ENCODE measurements at regions not wholly inside any gene's neighbourhood (a gene's known extent, or its start where the extent isn't known, plus 50 kb on each side); places are given as distances from the start of the nearest gene placed in this dataset.

DNA sequence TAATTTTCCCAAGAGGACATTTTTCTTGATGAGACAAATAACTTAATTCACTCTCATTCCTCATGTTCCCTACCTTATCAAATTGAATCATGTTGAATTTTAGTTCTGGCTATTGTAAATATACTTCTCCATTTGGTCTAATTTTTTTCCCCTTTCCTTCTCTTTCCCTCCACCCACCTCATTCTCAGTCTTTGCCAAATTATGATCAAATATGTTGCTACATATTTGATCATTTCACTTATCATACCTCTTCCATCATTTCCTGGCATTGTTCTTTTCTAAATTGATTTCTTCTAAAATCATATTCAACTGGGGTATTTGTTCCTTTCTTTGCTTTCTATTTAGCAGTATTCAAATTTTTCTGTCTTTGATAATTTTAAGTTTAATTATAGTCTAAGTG is 52.3 kb downstream of the HDGFL1 start:
- H3K9me3 Mint-ChIP-seq, result peaks cover 9% of the 10 kb centered on the region
- no peaks in the 10 kb centered on the region for H3K27me3 Mint-ChIP-seq
- no peak overlapping the region for H3K27ac Mint-ChIP-seq
- no peak overlapping the region for H3K4me3 Mint-ChIP-seq
- no peaks in the 10 kb centered on the region for H3K36me3 Mint-ChIP-seq
- no peaks in the 10 kb centered on the region for H3K4me1 Mint-ChIP-seq
- no peak for ATAC-seq

DNA sequence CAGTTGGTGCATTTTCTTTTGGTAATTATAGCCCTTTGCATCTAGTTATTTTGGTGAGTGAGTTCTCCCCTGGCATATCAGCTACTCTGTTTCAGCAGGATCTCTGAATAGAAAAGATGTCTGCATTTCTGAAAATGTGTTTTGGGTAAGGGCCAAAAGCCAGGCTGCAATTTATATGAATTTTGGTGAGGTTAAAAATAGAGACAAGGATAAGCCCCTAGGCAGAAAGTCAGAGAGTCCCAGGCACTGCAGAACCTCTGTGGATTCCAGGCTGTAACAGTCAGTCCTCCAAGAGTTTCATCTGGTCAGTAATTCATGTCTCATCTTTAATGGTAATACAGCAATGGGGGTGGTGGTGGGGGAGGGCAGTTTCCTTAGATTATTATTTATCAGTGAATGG is 53.0 kb downstream of the HDGFL1 start:
- H3K27ac Mint-ChIP-seq, result no peak overlapping the region
- no peaks in the 10 kb centered on the region for H3K27me3 Mint-ChIP-seq
- H3K36me3 Mint-ChIP-seq, result no peaks in the 10 kb centered on the region
- no peak overlapping the region for H3K4me3 Mint-ChIP-seq
- no peaks in the 10 kb centered on the region for H3K4me1 Mint-ChIP-seq
- ATAC-seq, result no peak
- H3K9me3 Mint-ChIP-seq, result peaks cover 12% of the 10 kb centered on the region

DNA sequence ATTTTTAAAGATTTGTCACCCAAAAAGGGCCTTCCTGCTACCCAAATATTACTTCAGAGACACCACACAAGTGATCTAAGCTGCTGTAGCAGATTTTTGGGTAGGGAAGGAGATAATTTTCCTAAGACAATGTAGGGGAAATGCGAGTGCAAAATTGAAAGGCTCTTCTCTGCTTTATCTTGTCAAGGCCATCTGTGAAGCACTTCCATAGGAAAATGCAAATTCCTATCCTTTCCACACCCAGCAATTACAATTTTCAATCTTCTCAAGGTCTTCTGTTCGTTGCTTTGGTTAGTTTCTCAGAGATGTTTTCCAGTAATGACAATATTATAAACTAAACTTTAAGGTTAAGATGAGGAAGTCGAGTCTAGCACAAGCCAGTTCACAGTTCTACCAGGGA is 53.4 kb downstream of the HDGFL1 start:
- no peak overlapping the region for H3K4me3 Mint-ChIP-seq
- no peak overlapping the region for H3K27ac Mint-ChIP-seq
- no peaks in the 10 kb centered on the region for H3K36me3 Mint-ChIP-seq
- no peaks in the 10 kb centered on the region for H3K27me3 Mint-ChIP-seq
- peaks cover 12% of the 10 kb centered on the region for H3K9me3 Mint-ChIP-seq
- no peaks in the 10 kb centered on the region for H3K4me1 Mint-ChIP-seq
- no peak for ATAC-seq

DNA sequence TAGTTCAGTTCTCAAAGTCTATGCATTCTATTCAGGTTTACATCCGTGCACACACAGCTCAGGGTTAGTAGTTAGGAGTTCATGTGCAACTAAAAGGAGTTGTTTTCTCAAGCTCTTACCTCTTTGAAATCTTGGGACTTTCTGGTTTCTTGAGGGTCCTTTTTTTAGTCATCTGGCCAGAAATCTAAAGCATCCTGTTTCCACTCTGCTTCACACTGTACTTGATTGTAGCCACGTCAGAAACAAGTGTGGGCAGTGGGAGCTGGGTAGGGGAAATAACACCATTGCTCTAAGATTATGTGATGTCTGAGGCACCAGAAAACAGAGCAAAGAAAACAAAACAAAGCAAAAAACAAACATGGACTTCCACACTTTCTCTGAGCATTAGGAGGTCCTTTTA is 58.3 kb downstream of the HDGFL1 start:
- peaks cover 12% of the 10 kb centered on the region for H3K9me3 Mint-ChIP-seq
- no peaks in the 10 kb centered on the region for H3K36me3 Mint-ChIP-seq
- no peak overlapping the region for H3K27ac Mint-ChIP-seq
- no peaks in the 10 kb centered on the region for H3K4me1 Mint-ChIP-seq
- no peak for ATAC-seq
- no peaks in the 10 kb centered on the region for H3K27me3 Mint-ChIP-seq
- H3K4me3 Mint-ChIP-seq, result no peak overlapping the region

DNA sequence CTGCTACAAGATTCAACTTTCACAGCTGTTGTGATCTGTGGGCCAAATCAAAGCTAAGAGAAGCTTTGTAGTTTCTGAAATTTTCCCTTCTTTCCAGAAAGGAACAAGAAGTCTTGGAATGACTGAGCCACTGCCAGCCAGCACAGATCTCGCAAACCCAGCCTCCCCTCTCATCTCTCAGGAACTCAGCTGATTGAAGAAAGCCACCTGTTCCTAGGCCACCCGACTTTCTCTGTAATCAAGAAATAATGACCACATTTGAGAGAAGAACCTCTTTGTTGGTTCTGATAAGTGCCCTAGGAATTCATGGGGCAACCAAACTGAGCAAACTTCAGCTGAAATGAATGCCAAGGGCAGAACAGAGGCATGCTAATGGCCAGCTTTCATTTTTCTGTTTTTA is 61.7 kb downstream of the HDGFL1 start:
- H3K27me3 Mint-ChIP-seq, result no peaks in the 10 kb centered on the region
- ATAC-seq, result no peak
- no peaks in the 10 kb centered on the region for H3K4me1 Mint-ChIP-seq
- peaks cover 11% of the 10 kb centered on the region for H3K9me3 Mint-ChIP-seq
- H3K4me3 Mint-ChIP-seq, result no peak overlapping the region
- H3K27ac Mint-ChIP-seq, result no peak overlapping the region
- H3K36me3 Mint-ChIP-seq, result no peaks in the 10 kb centered on the region

DNA sequence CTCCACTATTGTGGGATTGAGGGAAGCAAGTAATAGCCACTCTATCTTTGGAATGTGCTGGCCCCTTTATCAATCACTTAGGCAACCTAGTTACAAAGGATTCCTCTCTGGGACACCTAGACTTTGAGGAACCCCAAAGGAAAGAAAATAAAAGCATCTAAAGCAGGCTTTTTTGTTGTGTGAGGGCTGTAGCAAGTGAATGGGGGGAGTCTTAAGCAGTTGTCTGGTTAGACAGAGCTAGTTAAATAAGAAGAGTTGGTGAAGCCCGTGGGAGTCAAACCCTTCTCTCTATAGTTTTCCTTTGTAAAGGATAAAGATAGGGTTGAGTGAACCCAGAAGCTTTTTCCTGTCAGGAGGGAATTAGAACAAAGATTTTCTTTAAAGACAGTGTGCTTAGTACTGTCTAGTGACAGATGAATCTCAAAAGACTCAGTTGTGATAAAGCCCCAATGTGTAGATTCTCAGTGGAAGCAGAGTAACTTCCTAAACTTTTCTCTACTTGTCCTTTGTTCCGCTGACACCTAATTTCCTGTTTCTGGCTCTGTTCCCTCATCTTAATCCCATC is 63.3 kb downstream of the HDGFL1 start:
- Mint-ChIP-seq H3K27ac (no peak overlapping the region), H3K4me3 (no peak overlapping the region), H3K9me3 (peaks cover 8% of the 10 kb centered on the region), H3K36me3 (no peaks in the 10 kb centered on the region), H3K27me3 (no peaks in the 10 kb centered on the region), H3K4me1 (no peaks in the 10 kb centered on the region)
- no peak for ATAC-seq

DNA sequence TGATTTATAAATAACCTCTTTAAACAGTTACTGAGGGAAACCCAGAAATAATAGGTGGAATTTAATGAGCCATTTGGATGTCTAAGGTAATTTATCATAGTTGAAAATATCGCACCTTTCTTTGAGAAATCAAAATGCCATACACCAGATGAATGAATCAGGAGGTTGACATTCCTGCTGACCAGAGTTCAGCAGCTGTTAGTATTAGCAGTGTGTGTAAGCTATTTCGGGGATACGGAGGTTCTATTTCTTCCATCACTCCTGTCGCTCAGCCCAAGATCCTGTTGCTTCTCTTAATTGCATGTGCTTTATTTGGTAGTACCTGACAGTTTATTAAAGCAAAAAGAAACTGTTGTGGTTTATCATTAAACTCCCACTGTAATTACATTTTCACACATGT is 67.1 kb downstream of the HDGFL1 start:
- no peak overlapping the region for H3K4me3 Mint-ChIP-seq
- peaks cover 2% of the 10 kb centered on the region for H3K9me3 Mint-ChIP-seq
- H3K4me1 Mint-ChIP-seq, result no peaks in the 10 kb centered on the region
- no peaks in the 10 kb centered on the region for H3K27me3 Mint-ChIP-seq
- ATAC-seq, result no peak
- H3K36me3 Mint-ChIP-seq, result no peaks in the 10 kb centered on the region
- H3K27ac Mint-ChIP-seq, result no peak overlapping the region

DNA sequence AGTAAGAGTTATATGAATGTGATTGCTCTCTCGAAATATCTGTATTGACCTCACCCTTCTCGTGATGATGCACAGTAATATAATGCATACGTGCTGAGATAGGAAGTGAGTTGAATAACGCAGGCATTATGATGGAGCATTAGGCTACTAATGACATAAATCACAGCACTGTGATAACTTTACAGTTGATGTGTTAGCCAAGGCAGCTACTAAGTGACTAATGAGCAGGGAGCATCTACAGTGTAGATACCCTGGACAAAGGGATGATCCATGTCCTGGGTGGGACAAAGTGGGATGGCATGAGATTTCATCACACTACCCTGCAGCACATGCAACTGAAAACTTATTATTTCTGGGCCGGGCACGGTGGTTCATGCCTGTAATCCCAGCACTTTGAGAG is 68.4 kb downstream of the HDGFL1 start:
- no peak for ATAC-seq
- H3K27ac Mint-ChIP-seq, result no peak overlapping the region

DNA sequence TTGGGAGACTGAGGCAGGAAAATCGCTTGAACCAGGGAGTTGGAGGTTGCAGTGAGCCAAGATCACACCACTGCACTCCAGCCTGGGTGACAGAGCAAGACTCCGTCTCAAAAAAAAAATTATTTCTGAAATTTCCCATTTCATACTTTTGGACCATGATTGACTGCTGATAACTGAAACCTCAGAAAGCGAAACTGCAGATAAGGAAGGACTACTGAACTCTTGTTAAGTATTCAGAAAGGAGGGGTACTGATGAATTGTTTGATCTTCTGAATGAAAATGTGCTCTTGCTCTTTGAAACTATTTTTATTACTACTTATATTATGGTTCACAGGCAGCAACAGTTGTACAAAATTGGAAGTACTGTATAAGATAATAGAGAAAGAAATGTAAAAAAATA is 69.0 kb downstream of the HDGFL1 start:
- no peak overlapping the region for H3K27ac Mint-ChIP-seq
- H3K36me3 Mint-ChIP-seq, result no peaks in the 10 kb centered on the region
- no peak overlapping the region for H3K4me3 Mint-ChIP-seq
- no peak for ATAC-seq
- H3K4me1 Mint-ChIP-seq, result no peaks in the 10 kb centered on the region
- H3K9me3 Mint-ChIP-seq, result peaks cover 2% of the 10 kb centered on the region
- H3K27me3 Mint-ChIP-seq, result no peaks in the 10 kb centered on the region

More for the DNA sequence above, 68.4 kb downstream of the HDGFL1 start:
- no peaks in the 10 kb centered on the region for H3K4me1 Mint-ChIP-seq
- H3K9me3 Mint-ChIP-seq, result peaks cover 2% of the 10 kb centered on the region
- no peaks in the 10 kb centered on the region for H3K36me3 Mint-ChIP-seq
- no peaks in the 10 kb centered on the region for H3K27me3 Mint-ChIP-seq
- H3K4me3 Mint-ChIP-seq, result no peak overlapping the region

DNA sequence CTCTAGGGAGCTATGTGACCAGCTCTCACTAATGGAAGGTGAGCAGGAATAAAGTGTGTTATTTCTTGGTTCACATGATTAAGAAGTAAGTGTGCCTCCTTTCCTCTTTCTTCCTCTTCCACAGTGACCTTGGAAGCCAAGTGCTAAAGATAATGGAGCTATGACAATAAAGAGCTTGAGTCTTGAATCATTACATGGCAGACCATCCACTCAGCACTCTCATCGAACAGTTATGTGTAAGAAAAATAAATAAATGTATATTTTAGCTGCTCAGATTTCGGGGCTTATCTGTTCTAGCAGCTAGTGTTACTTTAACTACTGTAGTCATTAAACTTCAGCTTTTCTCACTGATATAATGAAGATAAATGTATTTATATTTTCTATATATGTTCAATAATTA is 72.9 kb downstream of the HDGFL1 start:
- H3K36me3 Mint-ChIP-seq, result no peaks in the 10 kb centered on the region
- ATAC-seq, result no peak
- no peak overlapping the region for H3K4me3 Mint-ChIP-seq
- H3K9me3 Mint-ChIP-seq, result no peaks in the 10 kb centered on the region
- no peak overlapping the region for H3K27ac Mint-ChIP-seq
- no peaks in the 10 kb centered on the region for H3K27me3 Mint-ChIP-seq
- no peaks in the 10 kb centered on the region for H3K4me1 Mint-ChIP-seq

DNA sequence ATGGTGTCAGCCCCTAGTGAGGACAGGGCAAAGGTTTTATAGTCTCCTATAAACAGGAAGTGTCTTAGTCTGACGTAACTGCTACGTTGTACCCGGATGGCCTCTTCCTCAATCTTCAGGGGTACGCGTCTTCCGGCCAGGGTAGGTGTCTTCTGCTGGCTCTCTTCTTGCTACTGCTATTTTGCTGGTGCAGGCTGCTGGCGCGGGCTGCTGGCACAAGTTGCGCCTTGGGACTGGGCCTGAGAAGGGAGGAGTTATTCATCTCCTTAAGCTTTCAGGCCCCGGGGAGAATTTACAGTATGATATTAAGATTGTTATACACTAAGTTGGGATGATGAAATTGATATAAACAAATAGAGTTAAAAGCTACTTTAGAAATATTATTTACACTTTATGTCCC is 74.4 kb downstream of the HDGFL1 start:
- Mint-ChIP-seq H3K4me1 (no peaks in the 10 kb centered on the region), H3K27me3 (no peaks in the 10 kb centered on the region), H3K9me3 (no peaks in the 10 kb centered on the region), H3K4me3 (no peak overlapping the region), H3K36me3 (no peaks in the 10 kb centered on the region), H3K27ac (no peak overlapping the region)
- no peak for ATAC-seq

DNA sequence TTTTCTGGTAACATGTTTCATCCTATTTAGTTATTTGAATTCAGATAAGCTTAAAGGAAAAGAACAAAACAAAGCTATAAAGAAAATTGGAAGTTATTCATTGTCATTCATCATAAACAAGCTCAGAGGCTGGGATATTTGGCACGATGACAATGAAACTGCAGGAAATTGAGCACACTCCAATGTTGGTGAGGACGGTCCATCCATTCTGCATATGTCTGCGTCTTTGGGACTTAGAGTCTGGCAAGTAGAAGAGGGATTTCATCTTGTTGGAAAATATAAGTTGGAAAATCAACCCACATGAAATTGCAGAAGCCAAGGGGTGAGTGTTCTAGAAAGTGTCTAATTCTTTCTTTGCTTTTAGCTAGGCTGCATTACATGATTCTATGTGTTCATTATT is 78.4 kb downstream of the HDGFL1 start:
- Mint-ChIP-seq H3K36me3 (no peaks in the 10 kb centered on the region), H3K4me1 (no peaks in the 10 kb centered on the region), H3K9me3 (no peaks in the 10 kb centered on the region), H3K4me3 (no peak overlapping the region), H3K27ac (no peak overlapping the region), H3K27me3 (no peaks in the 10 kb centered on the region)
- ATAC-seq, result no peak

DNA sequence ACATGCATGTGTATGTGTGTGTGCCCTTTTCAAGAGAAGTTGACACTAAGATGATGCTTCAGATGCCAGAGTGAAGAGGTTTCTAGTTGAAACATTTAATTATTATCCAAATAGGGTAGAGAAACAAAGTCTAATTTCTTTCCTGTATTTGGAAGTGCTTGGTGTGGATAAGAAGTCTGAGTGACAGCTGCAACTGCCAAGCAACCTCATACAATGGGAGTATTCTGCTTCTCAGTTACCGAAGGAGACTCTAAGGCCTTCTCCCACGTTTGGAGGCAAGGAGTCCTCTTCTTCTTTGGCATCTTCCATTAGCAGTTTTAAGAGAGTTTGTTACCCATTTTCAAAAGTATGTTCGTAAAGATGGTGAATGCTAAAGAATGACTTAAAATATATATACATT is 82.4 kb downstream of the HDGFL1 start:
- no peaks in the 10 kb centered on the region for H3K4me1 Mint-ChIP-seq
- H3K9me3 Mint-ChIP-seq, result peaks cover 3% of the 10 kb centered on the region
- no peaks in the 10 kb centered on the region for H3K27me3 Mint-ChIP-seq
- H3K36me3 Mint-ChIP-seq, result no peaks in the 10 kb centered on the region
- H3K27ac Mint-ChIP-seq, result no peak overlapping the region
- ATAC-seq, result no peak
- H3K4me3 Mint-ChIP-seq, result no peak overlapping the region

DNA sequence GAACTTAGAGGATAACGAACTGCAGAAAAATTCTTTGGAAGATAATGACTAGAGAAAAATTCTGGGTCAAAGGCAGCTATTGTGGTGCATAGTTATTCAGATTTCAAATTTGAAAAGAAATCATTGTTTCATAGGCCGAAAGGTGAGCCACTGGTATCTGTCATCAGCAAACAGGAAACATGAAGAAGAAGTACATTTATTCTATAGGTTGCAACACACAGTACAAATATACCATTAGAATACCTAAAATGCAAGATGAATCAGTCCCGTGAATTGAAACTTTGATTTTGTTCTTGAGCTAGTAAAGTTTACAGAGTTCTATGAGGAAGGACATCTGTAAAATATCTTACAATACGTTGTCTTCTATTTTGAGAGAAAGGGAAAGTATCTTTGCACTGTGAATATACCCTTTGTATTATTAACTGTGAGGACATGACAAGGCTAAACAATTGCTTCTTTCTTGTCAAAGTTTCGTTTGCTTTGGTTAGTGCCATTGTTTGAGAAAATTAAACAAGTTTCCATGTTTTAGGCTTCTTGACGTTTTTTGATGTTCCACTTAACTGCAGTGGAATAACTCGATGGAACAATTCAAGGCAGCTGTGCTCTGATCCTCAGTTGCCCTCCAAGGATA is 84.7 kb downstream of the HDGFL1 start:
- Mint-ChIP-seq H3K27ac (no peak overlapping the region), H3K4me3 (no peak overlapping the region), H3K9me3 (peaks cover 3% of the 10 kb centered on the region)

DNA sequence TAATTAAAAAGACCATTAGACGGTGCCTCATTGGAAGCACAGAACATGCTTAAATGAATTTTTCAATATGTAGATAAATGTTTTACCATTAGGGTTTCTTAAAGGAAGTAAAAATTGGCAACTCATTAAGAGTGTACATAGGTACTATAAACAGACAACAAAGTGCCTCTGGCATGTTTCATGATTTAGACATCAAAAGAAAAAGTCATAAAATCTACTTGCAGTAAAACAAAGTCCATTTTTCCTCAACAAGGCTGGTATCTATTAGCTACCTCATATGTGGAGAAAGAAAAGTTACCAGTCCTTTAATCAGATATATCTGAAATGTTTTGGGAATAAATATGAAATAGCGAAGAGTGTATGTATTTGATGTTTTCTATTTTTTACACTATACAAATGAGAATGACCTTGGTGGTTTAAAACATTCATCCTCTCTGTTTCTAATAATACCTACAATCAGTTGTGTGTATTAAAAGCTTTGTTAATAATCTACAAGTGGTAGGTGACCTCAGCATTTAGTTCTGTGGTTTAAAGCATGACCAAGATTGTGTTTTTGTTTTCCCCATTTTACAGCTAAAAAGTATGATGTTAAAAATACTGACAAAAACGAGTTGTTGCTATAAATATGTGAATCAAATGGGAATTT is 87.5 kb downstream of the HDGFL1 start:
- no peaks in the 10 kb centered on the region for H3K36me3 Mint-ChIP-seq
- H3K27ac Mint-ChIP-seq, result no peak overlapping the region
- no peaks in the 10 kb centered on the region for H3K4me1 Mint-ChIP-seq
- no peak overlapping the region for H3K4me3 Mint-ChIP-seq
- H3K9me3 Mint-ChIP-seq, result peaks cover 5% of the 10 kb centered on the region
- no peaks in the 10 kb centered on the region for H3K27me3 Mint-ChIP-seq
- ATAC-seq, result no peak

More for the DNA sequence above, 84.7 kb downstream of the HDGFL1 start:
- ATAC-seq, result no peak
- Mint-ChIP-seq H3K4me1 (no peaks in the 10 kb centered on the region), H3K36me3 (no peaks in the 10 kb centered on the region), H3K27me3 (no peaks in the 10 kb centered on the region)

DNA sequence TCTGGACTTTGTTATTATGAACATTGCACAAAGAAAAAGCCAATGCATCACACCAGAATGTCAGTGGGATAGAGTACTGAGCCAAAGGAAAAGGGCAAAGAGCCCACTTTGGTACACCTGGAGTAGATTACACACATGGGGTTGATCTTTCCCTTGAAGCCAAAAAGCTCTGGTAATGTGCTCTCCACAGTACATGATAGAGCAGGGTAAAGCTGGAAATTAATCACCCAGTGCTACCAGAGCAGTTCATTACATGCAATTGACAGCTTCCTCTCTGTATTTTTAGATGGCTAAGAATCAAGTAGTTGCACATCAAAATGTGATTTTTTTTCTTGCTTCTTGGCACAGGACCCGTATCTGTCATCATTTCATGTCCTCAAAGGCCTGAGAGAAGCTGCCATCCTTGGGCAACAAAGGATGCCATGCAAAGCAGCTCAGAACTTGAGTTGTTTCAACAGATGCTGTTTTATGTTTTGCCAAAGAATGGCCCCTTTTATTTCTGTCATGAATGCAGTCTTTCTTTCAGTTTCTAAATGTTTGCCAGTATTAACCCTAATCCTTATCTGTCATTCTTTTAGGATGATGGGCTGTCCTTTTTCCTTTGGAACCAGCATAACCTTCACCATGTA is 88.1 kb downstream of the HDGFL1 start:
- Mint-ChIP-seq H3K27ac (no peak overlapping the region), H3K36me3 (no peaks in the 10 kb centered on the region), H3K9me3 (peaks cover 5% of the 10 kb centered on the region), H3K27me3 (no peaks in the 10 kb centered on the region), H3K4me3 (no peak overlapping the region), H3K4me1 (no peaks in the 10 kb centered on the region)
- no peak for ATAC-seq
